ENCODE measurements at regions not wholly inside any gene's neighbourhood (a gene's known extent, or its start where the extent isn't known, plus 50 kb on each side); places are given as distances from the start of the nearest gene placed in this dataset.
A peak's percentile ranks its signal among the peaks of the same experiment; 100 is the strongest.

DNA sequence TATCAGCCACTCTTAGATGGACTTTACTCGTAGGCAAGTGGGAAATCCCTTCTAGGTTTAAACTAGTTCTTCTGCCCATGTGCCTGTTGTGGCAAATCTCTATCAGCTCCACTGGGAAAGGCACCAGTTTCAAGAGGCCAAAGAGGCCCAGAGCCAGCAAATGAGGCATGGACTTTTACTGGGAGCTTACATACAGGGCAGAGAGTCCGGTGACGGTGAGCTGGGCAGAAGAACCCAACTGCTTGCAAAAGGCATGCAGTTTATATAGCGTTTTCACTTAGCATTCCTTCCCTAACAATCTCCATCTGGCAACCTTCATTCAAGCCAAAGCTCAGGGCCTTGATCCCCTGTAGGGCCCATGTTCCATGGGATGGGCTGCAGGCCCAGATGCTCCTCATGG is 93.0 kb upstream of the C3orf80 start:
- no peak for DNase-seq

DNA sequence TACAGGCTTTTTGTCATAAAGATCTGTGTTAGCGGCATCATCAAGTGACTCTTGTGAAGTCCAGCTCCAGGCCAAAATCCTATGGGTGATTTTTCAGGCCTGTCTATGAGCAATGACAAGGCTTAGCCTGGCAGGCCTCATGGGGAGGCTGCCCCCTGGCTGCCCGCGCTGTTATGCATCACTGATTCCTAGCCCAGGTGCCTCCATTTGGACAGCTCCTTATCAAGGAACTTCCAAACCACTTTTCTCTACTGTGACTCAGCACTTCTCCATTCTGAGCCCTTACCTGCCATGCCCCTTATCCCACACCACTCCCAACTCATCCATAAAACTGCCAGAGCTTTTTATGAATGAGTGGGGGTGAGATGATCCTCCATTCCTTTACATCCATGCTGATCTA is 91.5 kb upstream of the C3orf80 start:
- DNase-seq = no peak

DNA sequence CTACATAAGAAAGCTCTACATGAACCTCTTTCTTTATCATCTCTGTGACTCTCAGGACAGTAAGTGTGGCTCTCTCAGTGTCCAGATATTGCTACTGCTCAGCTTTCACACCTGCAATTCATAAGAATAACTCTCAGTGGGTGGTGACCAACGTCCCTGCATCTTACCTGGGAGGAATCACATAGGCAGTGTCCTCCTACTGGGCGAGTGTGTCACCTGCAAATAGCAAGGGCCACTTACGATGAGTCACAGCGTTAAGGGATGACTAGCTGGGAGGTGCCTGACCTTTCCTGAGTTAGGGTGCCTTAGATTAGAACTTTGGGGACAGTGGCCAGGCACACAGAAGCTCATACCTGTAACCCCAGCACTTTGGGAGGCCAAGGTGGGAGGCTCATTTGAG is 90.8 kb upstream of the C3orf80 start:
- no peak for DNase-seq

DNA sequence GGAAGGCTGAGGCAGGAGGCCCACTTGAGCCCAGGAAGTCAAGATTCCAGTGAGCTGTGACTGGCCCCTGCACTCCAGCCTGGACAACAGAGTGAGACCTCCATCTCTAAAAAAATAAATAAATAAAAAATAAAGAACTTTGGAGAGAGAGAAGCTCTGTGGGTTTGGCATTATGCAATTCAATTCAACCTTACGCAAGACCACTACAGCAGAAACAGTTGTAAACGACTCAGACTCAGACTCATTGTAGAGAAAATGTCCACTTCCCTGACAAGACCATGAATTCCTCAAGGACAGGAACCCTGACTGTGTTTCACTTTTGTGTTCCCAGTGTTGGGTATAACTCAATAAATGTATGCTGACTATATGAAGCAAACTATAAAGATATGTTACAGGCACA is 90.3 kb upstream of the C3orf80 start:
- DNase-seq = no peak

DNA sequence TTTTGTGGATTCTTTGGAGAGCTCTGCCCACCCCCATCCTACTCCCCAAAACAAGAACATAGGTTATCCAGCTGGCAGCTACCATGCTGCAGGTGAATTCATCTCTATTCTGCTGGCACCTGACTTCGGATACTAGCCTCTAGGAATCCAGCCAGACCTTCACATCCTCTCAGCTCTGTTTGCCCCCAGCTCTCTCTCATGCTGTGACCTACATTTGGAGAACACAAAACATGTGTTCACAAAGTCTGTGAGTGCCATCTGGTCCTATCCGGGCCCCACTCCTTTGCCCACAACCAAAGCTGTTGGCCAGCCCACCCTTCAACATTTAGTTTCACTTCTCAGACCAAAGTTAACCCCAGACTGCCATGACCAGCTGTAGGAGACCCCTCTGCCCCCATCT is 89.4 kb upstream of the C3orf80 start:
- DNase-seq = no peak

DNA sequence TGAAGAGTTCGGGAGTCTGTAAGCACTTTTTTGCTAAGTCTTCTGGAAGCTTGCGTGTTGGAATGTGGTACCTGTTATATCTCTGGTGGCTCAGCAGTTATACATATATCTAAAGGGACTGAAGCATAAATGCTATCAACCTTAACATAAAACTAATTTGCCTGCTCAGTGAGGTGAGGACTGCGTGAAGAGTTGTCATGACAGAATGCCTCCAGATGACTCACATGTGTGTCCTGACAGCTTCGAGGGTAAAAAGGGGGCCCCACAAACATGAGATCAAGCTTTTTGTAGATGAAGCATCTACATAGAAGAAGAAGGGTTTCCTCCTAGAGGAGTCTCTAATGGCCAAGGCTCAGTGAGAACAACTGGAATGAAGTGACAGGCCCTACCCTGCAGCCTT is 88.8 kb upstream of the C3orf80 start:
- no peak for DNase-seq

DNA sequence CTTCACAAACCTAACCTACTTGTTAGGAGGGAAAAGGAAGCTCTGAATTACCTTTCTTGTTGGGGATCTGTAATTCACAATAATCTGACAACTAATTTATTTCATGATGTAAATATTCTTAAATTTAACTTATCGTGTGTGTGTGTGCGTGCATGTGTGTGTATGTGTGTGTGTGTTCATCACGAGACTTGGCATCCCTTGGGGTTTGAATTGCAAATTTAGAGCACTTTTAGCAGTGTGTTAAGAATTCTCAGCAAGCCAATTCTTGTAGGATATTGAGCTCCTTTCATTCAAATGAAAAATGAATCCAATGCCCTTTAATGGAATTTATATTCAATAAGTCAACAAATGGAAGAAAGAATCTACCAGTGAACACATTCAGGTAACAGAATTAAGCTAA is 85.9 kb upstream of the C3orf80 start:
- DNase-seq = no peak

DNA sequence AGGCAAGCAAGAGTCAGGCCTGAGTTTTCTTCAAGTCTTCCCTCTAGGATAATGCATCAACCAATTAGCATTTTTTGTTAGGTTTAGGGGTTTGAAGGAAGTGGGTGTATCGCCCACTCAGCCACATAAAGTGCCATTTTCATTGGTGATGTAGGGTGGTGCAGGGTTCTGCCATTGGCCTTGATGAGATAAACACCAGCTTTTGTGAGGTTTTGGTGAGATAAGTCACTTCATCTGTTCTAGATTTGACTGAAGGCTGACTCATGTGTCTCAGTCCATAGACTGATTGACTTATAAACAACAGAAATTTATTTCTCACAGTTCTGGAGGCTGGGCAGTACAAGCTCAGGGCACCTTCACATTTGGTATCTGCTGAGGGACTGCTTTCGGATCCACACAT is 84.5 kb upstream of the C3orf80 start:
- no peak for DNase-seq

DNA sequence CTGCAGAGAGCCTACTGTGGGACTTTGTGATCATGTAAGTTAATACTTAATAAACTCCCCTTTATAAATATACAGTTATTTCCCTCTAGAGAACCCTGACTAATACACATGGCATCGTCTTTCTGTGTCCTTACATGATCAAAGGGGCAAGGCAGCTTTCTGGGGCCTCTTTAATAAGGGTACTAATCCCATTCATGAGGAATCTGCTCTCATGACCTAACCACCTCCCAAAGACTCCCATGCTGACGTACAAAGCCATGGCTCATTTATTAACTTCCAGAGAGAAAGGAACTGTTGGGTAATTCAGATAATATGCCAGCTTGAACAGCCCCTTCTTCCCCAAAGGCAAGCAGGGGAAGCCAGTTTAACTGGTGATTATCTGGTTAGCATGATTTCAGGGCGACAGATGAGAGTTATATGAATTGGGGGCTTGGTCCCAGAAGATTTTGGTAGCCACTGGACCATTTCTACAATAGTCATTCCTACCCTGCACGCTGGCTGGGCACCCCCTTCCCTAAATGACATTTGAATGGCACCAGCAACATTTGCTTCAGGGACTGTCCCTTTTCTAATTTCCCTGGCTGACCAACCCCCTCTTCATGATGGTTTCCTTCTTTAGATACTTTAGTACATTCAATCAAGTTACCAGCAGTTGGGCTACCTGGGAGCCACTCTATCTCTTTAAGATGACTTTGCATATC is 83.6 kb upstream of the C3orf80 start:
- no peak for DNase-seq

DNA sequence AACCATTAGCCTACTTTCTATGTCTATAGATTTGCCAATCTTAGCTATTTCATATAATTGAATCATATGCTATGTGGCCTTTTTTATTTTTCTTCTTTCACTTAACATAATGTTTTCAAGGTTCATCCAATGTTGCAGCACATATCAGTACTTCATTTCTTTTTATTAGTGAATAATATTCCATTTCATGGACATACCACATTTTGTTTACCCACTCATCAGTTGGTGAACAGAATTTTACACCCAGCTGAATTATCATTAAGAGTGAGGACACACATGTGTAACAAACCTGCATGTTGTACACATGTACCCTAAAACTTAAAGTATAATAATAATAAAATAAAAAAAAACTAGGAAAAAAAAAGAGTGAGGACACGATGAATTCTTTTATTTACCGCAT is 81.7 kb upstream of the C3orf80 start:
- no peak for DNase-seq

DNA sequence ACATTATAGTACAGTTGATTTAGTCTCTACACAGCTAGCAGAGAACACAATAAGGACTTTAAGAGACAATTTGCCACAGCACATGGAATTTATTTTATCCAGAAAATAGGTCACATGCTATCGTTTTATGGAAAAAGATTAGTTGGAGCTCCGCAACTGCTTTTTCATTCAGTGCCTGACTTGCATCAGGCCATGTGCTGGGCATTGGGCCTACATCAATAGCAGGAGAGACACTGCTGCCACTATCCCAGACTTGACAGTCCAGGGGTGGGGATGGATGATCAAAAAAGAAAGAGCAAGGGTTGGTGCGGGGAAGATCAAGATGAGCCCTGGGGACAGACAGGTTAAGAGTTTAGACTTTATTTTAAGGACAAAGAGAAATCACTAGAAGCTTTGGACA is 75.2 kb upstream of the C3orf80 start:
- DNase-seq = no peak

DNA sequence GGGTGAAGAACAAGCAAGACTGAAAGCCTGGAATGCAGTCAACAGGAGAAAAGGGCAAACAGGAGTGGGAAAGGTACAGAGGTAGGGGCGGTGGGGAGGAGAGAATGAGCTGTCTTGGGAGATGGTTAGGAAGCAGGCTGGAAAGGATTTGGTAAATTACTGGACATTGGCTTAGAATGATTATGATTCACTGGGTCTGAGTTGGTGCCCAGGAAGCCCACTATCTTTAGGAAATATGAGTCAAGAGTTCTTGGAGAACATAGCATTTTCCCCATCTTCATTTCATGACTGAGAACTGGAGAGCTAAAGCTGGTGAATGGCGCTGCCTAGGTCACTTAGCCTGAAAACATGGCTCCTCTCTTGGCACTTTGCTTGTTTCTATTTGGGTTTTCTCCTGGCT is 74.7 kb upstream of the C3orf80 start:
- DNase-seq = no peak

DNA sequence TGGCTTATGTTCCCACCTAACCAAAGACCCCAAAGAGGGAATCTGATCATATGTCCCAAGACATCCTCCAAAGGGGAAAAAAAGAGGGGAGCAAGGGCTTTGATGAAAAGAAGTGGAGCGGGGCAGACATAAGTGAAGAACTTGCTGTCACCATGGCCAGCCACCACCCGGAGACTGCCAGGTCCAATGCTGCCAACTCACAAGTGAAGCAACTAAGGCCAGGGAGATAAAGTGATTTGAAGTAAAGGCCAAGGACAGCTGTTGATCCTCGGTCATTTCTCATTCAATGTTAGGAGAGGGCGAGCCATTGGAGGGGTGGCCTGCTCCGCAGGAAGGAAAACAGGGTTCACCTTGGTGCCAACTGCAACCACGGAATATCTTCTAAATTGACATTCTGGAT is 72.6 kb upstream of the C3orf80 start:
- DNase-seq = no peak

DNA sequence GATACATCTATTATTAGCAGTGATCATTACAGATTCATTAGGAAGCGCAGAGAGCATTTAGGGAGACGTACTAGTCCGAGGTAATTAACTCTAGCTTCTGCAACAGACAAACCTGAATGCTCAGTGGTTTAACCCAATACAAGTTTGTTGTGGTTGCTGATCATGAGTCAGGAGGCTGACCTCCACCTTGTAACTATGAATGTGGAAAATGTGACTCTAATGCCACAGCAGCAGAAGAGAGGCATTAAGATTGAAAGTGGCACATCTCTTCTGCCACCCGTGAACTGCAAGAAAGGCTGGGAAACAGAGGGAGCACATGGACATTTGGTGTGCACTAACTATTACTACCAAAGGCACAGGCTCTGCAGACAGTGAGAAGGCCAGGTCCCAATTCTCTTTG is 71.2 kb upstream of the C3orf80 start:
- DNase-seq = no peak

DNA sequence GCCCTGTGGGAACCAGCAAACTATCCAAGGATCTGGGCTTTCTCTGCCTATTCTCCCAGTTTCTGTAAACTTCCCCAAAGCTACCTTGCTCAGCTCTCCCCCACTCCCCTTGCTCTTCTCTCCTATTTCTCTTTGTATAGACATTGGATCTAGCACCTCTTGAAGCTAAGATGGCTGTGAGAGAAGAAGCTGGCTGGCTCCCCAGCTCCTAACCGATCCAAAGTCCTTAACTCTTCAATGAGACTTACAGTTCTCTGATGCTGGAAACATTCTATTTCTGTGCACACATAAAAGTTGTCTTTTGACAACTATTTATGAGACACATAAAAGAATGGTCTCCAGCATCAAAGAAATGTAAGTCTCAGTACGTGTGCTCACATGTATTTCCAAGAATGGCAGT is 70.6 kb upstream of the C3orf80 start:
- no peak for DNase-seq

DNA sequence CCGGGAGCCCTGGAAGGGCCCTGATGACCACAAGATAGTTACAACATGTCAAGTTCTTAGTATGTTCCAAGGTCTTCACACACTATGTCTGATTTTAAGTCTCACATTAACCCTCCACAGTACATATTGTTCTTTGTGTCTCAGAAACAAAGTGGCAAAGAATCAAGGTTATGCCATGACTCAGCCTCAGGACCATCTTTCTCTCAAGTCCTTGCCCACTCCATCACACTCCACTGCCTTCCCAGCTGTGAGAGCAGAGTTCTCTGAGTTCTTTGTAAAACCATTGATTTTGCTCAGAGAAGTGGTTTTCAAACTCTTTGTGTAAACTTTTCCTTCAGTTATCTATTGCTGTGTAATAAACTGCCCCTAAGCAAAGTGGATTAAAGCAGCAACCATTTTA is 67.9 kb upstream of the C3orf80 start:
- no peak for DNase-seq

DNA sequence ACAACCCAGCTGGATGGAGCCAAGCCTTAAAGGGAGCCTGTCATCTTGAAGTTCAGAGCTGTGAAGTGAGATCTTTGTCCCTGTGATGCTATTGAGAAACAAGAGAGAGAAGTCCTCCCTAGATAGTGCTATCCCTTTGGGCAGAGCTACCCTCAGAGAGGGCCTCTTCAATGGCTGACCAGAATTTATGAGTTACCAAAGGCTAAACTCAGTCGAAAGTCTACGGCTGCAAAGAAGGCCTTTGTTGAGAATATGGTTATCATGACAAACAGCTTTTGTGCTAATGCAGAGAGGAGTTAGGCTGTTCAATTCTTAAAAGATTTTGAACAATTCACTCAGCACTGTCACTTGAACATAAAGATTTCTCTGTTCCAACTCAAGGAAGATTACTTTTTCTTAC is 65.9 kb upstream of the C3orf80 start:
- DNase-seq = no peak

DNA sequence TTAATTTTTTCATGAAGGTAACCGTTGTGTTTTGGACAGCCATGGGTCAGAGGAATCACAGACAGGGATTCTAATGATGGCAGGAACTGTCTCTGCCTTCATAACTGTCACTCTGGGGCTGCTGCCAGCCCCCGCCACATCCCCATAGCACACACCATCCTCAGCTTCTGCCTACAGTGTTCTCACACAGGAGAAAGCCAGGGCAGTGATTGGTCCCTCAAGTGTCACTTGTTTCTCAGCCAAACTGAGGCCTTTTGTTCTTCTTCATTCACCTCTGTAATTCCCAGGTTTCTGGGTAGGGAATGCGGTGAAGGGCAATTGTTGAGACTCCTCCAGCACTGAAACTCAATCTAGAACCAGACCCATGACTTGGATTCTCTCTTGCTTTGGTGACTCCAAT is 65.4 kb upstream of the C3orf80 start:
- DNase-seq = no peak

DNA sequence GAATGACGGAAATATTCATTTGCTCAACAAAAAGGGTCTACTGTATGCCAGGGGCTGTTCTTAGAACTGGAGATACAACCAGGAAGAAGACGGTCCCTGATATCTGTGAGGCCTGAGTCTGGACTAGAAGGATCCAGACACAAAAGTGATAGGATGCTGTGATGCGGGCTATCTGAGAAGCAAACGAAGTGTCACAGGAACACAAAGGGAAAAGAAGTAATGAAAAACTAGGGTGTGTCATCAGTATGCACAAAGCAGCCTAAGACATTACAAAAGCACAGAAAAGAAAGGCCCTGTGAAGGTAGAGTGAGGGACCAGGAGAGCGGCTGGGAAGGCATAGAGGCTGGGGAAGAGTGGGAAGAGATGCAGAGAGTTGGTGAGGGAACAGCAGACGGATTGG is 63.3 kb upstream of the C3orf80 start:
- DNase-seq = no peak

DNA sequence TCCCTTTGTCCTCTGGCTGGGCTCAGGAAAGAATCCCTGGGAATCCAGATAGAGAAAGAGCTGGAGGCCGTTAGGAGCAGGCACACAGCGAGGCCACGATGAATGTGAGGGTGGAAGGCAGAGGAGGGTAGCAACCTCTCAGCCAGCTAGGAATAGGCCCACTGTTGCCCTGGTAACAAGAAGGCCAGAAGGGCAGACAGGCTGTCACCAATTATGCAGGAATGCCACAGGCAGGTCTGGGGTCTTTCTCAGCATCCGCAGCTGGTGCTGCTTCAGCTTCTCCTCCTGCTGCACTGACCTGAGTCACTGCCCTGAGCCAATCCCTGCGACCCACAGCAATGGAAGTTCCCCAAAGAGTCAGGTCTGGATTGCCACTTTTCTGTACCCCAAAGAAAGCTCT is 62.8 kb upstream of the C3orf80 start:
- DNase-seq = no peak

DNA sequence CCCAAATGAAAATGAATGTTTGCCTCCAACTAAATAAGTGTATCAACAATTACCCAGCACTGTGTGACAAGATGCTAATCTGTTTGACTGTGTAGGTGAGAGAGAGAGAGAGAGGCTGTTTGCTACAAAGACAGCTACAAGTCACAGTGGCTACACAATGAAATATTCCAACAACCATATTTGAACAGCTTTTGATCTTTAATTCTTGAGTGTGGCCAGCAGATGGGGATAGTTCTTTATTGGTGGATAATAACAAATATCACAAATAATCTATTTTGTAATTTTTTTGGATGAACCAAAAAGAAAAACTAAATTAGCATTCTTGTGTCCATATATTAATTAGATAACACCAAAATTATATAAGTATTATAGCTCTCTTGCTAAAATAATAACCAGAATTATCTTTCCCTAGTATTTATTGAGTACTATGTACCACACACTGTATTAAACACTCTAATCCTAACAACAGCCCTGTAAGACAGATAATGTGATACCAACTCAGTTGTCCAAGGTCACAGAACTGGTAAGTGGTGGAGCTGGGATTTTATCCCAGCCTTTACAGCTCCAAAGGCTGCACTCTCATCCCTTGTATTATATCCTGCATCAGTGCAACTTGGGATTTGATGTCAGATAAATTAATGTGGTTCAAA is 61.9 kb upstream of the C3orf80 start:
- DNase-seq = peak; percentile 51

DNA sequence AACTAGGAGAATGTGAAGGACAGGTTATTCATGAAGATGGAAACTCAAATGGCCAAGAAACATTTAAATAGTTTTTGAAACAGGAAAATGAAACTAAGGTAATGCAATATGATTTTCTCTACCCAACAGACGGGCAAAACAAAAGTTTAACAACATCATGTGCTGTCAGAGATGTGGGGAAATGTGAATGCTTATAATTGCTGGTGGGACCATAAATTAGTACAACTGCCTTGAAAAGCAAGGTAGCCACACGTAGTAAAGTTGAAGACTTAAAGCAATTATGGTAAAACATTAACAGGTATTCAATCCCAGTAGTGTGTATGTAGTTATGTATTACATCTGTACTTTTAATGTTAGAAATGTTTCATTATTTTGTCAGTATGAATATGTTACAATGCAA is 57.0 kb upstream of the C3orf80 start:
- DNase-seq = no peak

DNA sequence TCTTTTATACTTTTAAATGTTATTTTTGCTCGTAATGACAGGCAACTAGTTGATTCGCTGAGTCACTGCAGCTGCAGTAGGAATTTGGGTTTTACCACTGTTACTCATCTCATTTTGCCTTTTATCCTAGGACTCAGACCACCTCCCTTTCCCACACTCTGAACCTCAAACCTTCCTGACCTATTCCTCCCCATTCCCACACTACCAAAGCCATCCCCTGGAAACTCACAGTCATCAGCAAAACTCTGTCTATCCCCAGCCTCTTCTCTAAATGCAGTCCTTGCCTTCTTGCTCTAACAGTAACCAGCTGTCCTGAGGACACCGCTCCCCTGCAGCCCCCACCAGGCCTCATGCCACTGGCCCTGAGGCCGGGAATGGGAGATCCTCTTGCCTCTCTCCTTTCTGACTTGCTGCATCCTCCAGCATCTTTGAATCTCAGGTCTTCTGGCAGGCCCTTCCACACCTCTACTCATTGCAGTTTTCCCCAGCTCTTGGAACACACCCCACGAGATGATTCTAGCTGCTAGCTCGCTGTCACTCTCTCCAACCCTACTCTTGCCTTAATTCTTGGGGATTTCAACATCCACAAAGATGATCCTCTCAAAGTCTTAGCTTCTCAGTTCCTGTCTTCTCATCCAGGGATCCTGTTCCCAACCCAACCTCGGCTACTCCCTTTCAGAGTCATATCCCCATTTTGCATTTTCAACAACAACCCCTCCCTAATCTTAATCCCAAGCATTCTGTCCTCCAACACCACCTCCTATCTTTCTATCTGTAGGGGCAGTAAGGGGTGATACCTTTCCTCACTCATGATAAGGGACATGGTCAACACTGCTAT is 55.9 kb upstream of the C3orf80 start:
- DNase-seq = no peak

All from NCI-H1694 treated with DMSO at 0.1 percent for 48 hours (cell line).